ENCODE measurements at regions not wholly inside any gene's neighbourhood (a gene's known extent, or its start where the extent isn't known, plus 50 kb on each side); places are given as distances from the start of the nearest gene placed in this dataset.

DNA sequence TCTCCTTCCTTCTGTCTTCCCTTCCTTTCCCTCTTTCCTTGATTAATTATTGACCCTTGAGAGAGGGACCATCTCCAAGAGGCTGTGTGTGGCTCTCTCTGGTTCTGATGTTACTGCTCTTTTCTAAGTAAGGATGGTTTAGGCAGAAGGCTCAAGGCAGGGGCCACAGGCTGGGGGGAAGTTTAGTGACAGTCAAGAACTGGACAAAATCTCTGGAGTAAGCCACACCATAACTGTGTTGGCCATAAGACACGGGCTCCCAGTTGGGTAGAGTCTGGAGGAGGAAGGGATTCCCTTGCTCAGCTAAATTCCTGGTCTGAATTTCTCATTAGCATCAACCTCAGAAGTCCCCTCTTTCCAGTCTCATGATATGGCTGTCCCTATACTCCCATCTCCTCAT, 74.7 kb downstream of the BUD13 start:
- no peak for DNase-seq

DNA sequence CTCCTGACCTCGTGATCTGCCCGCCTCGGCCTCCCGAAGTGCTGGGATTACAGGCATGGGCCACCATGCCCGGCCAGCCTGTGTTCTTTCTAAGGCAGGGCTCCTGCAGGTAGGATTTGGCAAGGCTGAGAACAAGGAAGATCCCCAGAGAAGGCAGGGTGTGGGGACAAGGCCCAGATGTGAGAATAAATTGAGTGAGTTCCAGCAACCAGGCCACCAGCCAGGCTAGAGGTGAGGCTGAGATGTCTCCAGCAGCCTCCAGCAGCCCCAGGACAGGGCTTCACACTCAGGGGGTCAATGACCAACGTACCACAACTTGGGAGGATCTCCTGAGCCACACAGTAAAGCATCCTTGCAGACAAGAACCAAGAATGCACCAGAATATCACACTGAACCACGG, 75.1 kb downstream of the BUD13 start:
- DNase-seq (no peak), ATAC-seq (no peak)
- Histone ChIP-seq H3K36me3 (ENCODE audit: low read depth) (no peaks in the 10 kb centered on the region), H3K4me1 (ENCODE audit: low read depth) (no peaks in the 10 kb centered on the region), H3K4me3 (no peak overlapping the region), H3K9me3 (no peaks in the 10 kb centered on the region)
- TF ChIP-seq, protein P1, sequence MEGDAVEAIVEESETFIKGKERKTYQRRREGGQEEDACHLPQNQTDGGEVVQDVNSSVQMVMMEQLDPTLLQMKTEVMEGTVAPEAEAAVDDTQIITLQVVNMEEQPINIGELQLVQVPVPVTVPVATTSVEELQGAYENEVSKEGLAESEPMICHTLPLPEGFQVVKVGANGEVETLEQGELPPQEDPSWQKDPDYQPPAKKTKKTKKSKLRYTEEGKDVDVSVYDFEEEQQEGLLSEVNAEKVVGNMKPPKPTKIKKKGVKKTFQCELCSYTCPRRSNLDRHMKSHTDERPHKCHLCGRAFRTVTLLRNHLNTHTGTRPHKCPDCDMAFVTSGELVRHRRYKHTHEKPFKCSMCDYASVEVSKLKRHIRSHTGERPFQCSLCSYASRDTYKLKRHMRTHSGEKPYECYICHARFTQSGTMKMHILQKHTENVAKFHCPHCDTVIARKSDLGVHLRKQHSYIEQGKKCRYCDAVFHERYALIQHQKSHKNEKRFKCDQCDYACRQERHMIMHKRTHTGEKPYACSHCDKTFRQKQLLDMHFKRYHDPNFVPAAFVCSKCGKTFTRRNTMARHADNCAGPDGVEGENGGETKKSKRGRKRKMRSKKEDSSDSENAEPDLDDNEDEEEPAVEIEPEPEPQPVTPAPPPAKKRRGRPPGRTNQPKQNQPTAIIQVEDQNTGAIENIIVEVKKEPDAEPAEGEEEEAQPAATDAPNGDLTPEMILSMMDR (IDR thresholded peaks at IDR 0.05): no peak
- intact Hi-C loops (cut with DNase I, micrococcal nuclease): no loop called here

More for the DNA sequence above, 74.7 kb downstream of the BUD13 start:
- intact Hi-C loops (cut with DNase I, micrococcal nuclease): no loop called here
- Histone ChIP-seq H3K36me3 (ENCODE audit: low read depth) (no peaks in the 10 kb centered on the region), H3K4me3 (no peak overlapping the region), H3K9me3 (no peaks in the 10 kb centered on the region), H3K4me1 (ENCODE audit: low read depth) (no peaks in the 10 kb centered on the region)
- ATAC-seq: no peak
- TF ChIP-seq, protein P1 (IDR thresholded peaks at IDR 0.05): no peak

DNA sequence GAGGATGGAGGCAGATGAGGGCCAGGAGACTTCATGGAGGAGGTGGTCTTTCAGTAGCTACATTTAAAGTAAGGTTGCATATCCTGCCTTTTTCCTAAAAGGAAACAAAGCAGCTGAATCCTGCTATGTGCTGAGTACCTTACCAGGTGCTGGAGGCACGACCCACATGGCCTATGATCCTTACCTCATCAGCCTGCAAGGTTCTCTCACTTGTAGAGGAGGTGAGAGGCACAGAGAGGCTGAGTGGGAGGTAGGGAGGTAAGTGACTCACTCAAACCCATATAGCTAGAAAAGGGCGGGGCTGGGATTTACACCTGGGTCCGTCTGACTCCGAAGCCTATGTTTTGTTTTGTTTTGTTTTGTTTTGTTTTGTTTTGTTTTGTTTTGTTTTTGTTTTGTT, 75.8 kb downstream of the BUD13 start:
- intact Hi-C loops (cut with DNase I, micrococcal nuclease): no loop called here
- no peaks in the 10 kb centered on the region for H3K36me3 ChIP-seq (ENCODE audit: low read depth)
- peak; percentile 31 for ATAC-seq

DNA sequence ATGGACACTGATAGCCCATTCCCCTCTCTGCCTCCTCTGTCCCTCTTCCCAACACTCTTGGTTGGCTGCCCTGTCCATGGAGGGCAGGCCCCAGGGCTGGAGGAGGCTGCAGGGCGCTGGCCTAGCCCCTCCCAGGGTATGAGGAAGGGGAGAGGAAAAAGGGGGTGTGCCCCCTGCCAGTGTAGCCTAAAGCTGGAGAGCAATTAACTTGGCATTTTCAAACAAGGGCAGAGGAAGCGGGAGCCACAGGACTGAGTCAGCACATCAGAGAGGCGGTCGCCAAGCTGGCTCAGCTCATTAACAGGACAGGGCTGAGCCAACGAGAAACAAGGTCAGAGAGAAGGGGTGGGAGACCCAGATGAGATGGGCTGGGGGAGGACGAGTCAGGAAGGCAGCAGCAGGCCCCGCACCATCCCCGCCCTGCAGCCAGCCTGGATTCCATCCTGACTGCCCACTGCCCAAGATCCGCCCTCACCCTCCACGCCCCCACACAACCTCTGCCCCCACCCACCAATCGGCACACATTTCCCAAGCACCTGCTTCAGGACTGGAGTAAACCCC, 76.3 kb downstream of the BUD13 start:
- Histone ChIP-seq H3K4me1 (ENCODE audit: low read depth) (no peaks in the 10 kb centered on the region), H3K36me3 (ENCODE audit: low read depth) (no peaks in the 10 kb centered on the region), H3K9me3 (no peaks in the 10 kb centered on the region), H3K4me3 (no peak overlapping the region)
- TF ChIP-seq, protein P1 (IDR thresholded peaks at IDR 0.05): no peak
- no peak for DNase-seq
- intact Hi-C loops (cut with DNase I, micrococcal nuclease): no loop called here
- no peak for ATAC-seq

More for the DNA sequence above, 75.8 kb downstream of the BUD13 start:
- TF ChIP-seq, protein P1 (IDR thresholded peaks at IDR 0.05): no peak
- H3K4me3 ChIP-seq: no peak overlapping the region
- no peaks in the 10 kb centered on the region for H3K4me1 ChIP-seq (ENCODE audit: low read depth)
- no peaks in the 10 kb centered on the region for H3K9me3 ChIP-seq
- no peak for DNase-seq

- H3K9me3 ChIP-seq: no peaks in the 10 kb centered on the region
- intact Hi-C loops (cut with DNase I, micrococcal nuclease): no loop called here
- TF ChIP-seq, protein P1 (IDR thresholded peaks at IDR 0.05): no peak
- DNase-seq (no peak), ATAC-seq (no peak)
- no peaks in the 10 kb centered on the region for H3K4me1 ChIP-seq (ENCODE audit: low read depth)
- H3K36me3 ChIP-seq (ENCODE audit: low read depth): no peaks in the 10 kb centered on the region
- no peak overlapping the region for H3K4me3 ChIP-seq
Measured at GRCh38 chr11:116695657-116696254, 77.0 kb downstream of the BUD13 start.
